Cerebellar cortex (tissue), 1 donor: ENCODE measurements at regions not wholly inside any gene's neighbourhood (a gene's known extent, or its start where the extent isn't known, plus 50 kb on each side); places are given as distances from the start of the nearest gene placed in this dataset.

Experiments
- DNase-seq: peaks from one replicate; pipeline ENCODE4 v3.0.0-alpha.2; 2015; ENCODE audit warnings: low spot score

- DNase-seq: peak; percentile 19
Observed at GRCh38 chr2:41955316-41956043, 92.3 kb upstream of the PKDCC start.

GRCh38 chr2:41957431-41957830 is 90.4 kb upstream of the PKDCC start:
- no peak for DNase-seq

GRCh38 chr2:41958251-41958650 is 89.6 kb upstream of the PKDCC start:
- no peak for DNase-seq

- DNase-seq: no peak
Observed at GRCh38 chr2:41958775-41959174, 89.0 kb upstream of the PKDCC start.

- no peak for DNase-seq
Observed at GRCh38 chr2:41959760-41960159, 88.1 kb upstream of the PKDCC start.

GRCh38 chr2:41962922-41963622 is 84.7 kb upstream of the PKDCC start:
- DNase-seq: no peak

GRCh38 chr2:41963661-41964525 is 83.9 kb upstream of the PKDCC start:
- no peak for DNase-seq

GRCh38 chr2:41965173-41965908 is 82.5 kb upstream of the PKDCC start:
- no peak for DNase-seq

GRCh38 chr2:41965909-41966295 is 81.9 kb upstream of the PKDCC start:
- DNase-seq: no peak

- no peak for DNase-seq
Observed at GRCh38 chr2:41966431-41966893, 81.4 kb upstream of the PKDCC start.

- DNase-seq: no peak
Observed at GRCh38 chr2:41966920-41967319, 80.9 kb upstream of the PKDCC start.

- no peak for DNase-seq
Observed at GRCh38 chr2:41967476-41968181, 80.2 kb upstream of the PKDCC start.

- DNase-seq: no peak
Observed at GRCh38 chr2:41968182-41968578, 79.6 kb upstream of the PKDCC start.

GRCh38 chr2:41970988-41971660 is 76.7 kb upstream of the PKDCC start:
- DNase-seq: no peak

GRCh38 chr2:41972179-41972578 is 75.6 kb upstream of the PKDCC start:
- DNase-seq: no peak

GRCh38 chr2:41972819-41973218 is 75.0 kb upstream of the PKDCC start:
- no peak for DNase-seq

- DNase-seq: no peak
Observed at GRCh38 chr2:41973871-41974270, 74.0 kb upstream of the PKDCC start.

- DNase-seq: no peak
Observed at GRCh38 chr2:41981417-41981816, 66.4 kb upstream of the PKDCC start.

- DNase-seq: no peak
Observed at GRCh38 chr2:41985573-41986095, 62.2 kb upstream of the PKDCC start.

GRCh38 chr2:41989501-41990180 is 58.2 kb upstream of the PKDCC start:
- no peak for DNase-seq
